GM12874 (cell line): ENCODE measurements at regions not wholly inside any gene's neighbourhood (a gene's known extent, or its start where the extent isn't known, plus 50 kb on each side); places are given as distances from the start of the nearest gene placed in this dataset.

ENCODE experiments used
- TF ChIP-seq, protein P1 (sequence below): IDR thresholded peaks from 2 replicates; pipeline ENCODE4 v1.5.1; 2011; ENCODE audit warnings: low read depth, mild to moderate bottlenecking, control low read depth, low read length, moderate library complexity; ENCODE audit not compliant: insufficient read depth

- TF ChIP-seq, protein P1, sequence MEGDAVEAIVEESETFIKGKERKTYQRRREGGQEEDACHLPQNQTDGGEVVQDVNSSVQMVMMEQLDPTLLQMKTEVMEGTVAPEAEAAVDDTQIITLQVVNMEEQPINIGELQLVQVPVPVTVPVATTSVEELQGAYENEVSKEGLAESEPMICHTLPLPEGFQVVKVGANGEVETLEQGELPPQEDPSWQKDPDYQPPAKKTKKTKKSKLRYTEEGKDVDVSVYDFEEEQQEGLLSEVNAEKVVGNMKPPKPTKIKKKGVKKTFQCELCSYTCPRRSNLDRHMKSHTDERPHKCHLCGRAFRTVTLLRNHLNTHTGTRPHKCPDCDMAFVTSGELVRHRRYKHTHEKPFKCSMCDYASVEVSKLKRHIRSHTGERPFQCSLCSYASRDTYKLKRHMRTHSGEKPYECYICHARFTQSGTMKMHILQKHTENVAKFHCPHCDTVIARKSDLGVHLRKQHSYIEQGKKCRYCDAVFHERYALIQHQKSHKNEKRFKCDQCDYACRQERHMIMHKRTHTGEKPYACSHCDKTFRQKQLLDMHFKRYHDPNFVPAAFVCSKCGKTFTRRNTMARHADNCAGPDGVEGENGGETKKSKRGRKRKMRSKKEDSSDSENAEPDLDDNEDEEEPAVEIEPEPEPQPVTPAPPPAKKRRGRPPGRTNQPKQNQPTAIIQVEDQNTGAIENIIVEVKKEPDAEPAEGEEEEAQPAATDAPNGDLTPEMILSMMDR, result no peak
These were observed 265.6 kb downstream of the TMX3 start for GRCh38 chr18:68449292-68449691.

- TF ChIP-seq, protein P1, result no peak
These were observed 266.2 kb downstream of the TMX3 start for GRCh38 chr18:68448736-68449135.

GRCh38 chr18:68447286-68447685, 267.6 kb downstream of the TMX3 start:
- TF ChIP-seq, protein P1, result no peak

DNA sequence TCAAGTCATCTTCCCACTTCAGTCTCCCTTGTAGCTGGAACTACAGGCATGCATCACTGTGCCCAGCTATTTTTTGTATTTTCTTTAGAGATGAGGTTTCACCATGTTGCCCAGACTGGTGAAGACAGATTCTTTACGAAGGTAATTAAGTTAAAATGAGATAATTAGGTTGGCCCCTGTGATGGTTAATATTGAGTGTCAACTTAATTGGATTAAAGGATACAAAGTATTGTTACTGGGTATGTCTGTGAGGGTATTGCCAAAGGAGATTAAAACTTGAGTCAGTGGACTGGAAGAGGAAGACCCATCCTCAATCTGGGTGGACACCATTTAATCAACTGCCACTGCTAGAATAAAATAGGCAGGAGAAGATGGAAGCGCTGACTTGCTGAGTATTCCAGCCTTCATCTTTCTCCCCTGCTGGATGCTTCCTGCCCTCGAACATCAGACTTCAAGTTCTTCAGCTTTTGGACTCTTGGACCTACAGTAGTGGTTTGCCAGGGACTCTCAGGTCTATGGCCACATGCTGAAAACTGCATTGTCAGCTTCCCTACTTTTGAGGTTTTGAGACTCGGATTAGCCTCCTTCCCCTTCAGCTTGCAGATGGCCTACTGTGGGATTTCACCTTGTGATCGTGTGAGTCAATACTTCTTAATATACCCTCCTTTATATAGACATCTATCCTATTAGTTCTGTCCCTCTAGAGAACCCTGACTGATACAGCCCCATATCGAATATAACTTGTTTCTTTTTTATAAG, 269.1 kb downstream of the TMX3 start:
- TF ChIP-seq, protein P1, result no peak

- TF ChIP-seq, protein P1, result no peak
These were observed 269.8 kb downstream of the TMX3 start for GRCh38 chr18:68445136-68445535.

- TF ChIP-seq, protein P1, result no peak
These were observed 273.7 kb downstream of the TMX3 start for GRCh38 chr18:68441241-68441640.

GRCh38 chr18:68440433-68440832, 274.5 kb downstream of the TMX3 start:
- TF ChIP-seq, protein P1, result no peak
